Body of pancreas (tissue), 4 donors: ENCODE measurements at regions not wholly inside any gene's neighbourhood (a gene's known extent, or its start where the extent isn't known, plus 50 kb on each side); places are given as distances from the start of the nearest gene placed in this dataset.
A peak's percentile ranks its signal among the peaks of the same experiment; 100 is the strongest.

Experiments used
- ATAC-seq: fragments of 150-250 bp; one replicate; pipeline ENCODE4 v1.9.1; 2016
- DNase-seq, 4 donors: peaks; one replicate each; pipeline ENCODE4 v3.0.0-alpha.2; 2019
- H3K27ac ChIP-seq, 4 donors: fragments of 200-600 bp; sonication (generic); 1 replicate in 3 of 4; 2 replicates in 1 of 4; pipeline versions ENCODE4 v1.5.1 to v1.6.1; 2016 to 2019; ENCODE audit warnings: mild to moderate bottlenecking in 1 of 4, mixed read lengths in 1 of 4, moderate library complexity in 1 of 4
- H3K27me3 ChIP-seq, 2 donors: fragments of 200-600 bp; sonication (generic); one replicate each; pipeline ENCODE4 v1.6.0; 2016; ENCODE audit warnings: mild to moderate bottlenecking in 1 of 2
- H3K36me3 ChIP-seq, 2 donors: fragments of 200-600 bp; sonication (generic); replicated peaks in 1 of 2; 2 replicates each; pipeline ENCODE4 v1.5.1; 2016; ENCODE audit warnings: low read depth in 2 of 2; ENCODE audit not compliant: insufficient read depth in 1 of 2
- H3K4me1 ChIP-seq: fragments of 200-600 bp; sonication (generic); one replicate; pipeline ENCODE4 v1.6.0; 2016
- H3K4me3 ChIP-seq, 2 donors: fragments of 200-600 bp; sonication (generic); 1 replicate in 1 of 2; 2 replicates in 1 of 2; pipeline ENCODE4 v1.5.1; 2016 to 2019
- H3K9me3 ChIP-seq, 3 donors: fragments of 200-600 bp; sonication (generic); 1 replicate in 2 of 3; 2 replicates in 1 of 3; pipeline ENCODE4 v1.5.1; 2016
- POLR2A ChIP-seq, 3 donors: fragments of 450-650 bp; IDR thresholded peaks; one replicate each; pipeline ENCODE4 v1.6.1; 2016; ENCODE audit warnings: antibody characterized with exemption in 3 of 3, mild to moderate bottlenecking in 2 of 3
- WGBS, 2 donors: methylation state at CpG; one replicate each; pipeline ENCODE4 v1.1.5; 2017; 5-methylcytosine and 5-hydroxymethylcytosine counted together
- intact Hi-C: fragments of 100-400 bp; cut with DNase I; formaldehyde crosslinking; loops from one replicate; pipeline ENCODE4 v1.15.1; 2023
- TF ChIP-seq, protein P1 (sequence below), 7 experiments: fragments of 450-650 bp in 4 of 7; fragments of 200-600 bp in 3 of 7; sonication (generic) in 3 of 7; IDR thresholded peaks; one replicate each; pipeline ENCODE4 v1.5.1; 2016 to 2019; ENCODE audit warnings: antibody characterized with exemption in 7 of 7

DNA sequence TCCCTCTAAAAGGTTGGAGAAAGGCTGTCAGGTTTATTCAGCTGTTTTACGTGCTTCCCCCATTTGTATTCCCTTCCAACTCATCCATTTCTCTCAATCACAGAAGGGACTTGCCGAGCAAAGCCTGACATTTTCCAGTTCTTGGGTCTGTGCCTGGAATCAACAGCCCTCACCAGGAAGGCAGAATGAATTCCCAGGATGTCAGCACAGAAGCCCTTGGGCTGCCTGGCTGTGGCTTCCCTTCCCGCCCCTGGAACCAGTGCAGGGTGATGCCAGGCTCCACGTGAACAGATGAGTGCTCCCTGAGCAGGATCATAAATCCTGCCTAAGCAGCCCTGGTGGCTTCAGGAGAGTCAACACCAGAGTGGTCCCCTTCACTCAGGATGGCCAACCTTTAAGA lies 86.1 kb upstream of the CD83 start:
- no peaks in the 10 kb centered on the region for H3K9me3 ChIP-seq
- intact Hi-C loops = no loop called here
- H3K27ac ChIP-seq = peak overlapping the region in 2 of 4 donors; percentile 5 to 31
- no peaks in the 10 kb centered on the region for H3K36me3 ChIP-seq
- no peaks in the 10 kb centered on the region for H3K27me3 ChIP-seq
- DNase-seq (peak in 3 of 4 donors; percentile 17 to 25 (median 20)), ATAC-seq (no peak)
- TF ChIP-seq, protein P1, sequence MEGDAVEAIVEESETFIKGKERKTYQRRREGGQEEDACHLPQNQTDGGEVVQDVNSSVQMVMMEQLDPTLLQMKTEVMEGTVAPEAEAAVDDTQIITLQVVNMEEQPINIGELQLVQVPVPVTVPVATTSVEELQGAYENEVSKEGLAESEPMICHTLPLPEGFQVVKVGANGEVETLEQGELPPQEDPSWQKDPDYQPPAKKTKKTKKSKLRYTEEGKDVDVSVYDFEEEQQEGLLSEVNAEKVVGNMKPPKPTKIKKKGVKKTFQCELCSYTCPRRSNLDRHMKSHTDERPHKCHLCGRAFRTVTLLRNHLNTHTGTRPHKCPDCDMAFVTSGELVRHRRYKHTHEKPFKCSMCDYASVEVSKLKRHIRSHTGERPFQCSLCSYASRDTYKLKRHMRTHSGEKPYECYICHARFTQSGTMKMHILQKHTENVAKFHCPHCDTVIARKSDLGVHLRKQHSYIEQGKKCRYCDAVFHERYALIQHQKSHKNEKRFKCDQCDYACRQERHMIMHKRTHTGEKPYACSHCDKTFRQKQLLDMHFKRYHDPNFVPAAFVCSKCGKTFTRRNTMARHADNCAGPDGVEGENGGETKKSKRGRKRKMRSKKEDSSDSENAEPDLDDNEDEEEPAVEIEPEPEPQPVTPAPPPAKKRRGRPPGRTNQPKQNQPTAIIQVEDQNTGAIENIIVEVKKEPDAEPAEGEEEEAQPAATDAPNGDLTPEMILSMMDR (IDR thresholded peaks at IDR 0.05) = no peak
- TF ChIP-seq POLR2A (IDR thresholded peaks at IDR 0.05) = no peak
- H3K4me3 ChIP-seq = no peak overlapping the region
- peaks cover 11% of the 10 kb centered on the region for H3K4me1 ChIP-seq
- 34 to 45% methylated on average over 2 to 4 of the region's 4 CpGs for WGBS, 2 donors

DNA sequence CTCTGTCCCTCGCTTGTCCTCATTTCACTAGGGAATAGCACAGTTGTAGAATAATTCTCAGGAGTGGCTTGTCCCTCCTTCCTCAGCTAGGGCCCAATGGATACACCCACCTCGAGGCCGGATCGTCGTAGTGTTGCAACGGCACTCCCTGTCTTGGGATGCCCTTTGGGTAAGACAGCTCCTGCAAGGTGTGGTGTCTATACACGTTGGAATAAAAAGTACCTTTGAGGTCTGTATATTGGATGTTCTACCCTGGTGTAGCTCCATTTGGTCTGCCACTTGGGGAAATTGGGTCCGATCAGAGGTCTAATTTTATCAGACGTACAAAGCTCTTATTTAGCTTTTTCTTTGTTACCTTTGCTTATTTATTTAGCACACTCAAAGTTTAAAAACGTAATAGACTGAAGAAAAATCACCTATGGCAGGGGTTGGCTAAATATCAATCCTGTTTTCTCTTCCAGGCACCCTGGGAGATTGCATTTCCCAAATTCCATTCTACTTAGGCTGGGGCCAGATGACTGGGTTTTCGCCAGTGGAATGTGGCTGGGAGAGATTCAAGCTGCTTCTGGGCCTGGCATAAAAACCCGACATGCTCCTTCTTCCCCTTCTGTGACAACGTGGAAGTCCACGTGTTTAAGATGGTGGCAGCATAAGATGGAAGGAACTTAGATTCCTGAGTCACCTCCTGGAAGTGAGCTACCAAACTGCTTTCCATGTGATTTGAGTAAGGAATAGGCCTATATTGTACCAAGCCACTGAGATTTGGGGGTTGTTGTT lies 82.3 kb upstream of the CD83 start:
- peak overlapping the region; percentile 69 to 93 (median 83) for H3K27ac ChIP-seq
- no peaks in the 10 kb centered on the region for H3K9me3 ChIP-seq
- no peaks in the 10 kb centered on the region for H3K36me3 ChIP-seq
- ATAC-seq (peak; percentile 96), DNase-seq (peak; percentile 55 to 76 (median 66))
- WGBS, 2 donors = 43 to 52% methylated on average over 14 of the region's 14 CpGs
- intact Hi-C loops = no loop called here
- TF ChIP-seq POLR2A (IDR thresholded peaks at IDR 0.05) = no peak
- TF ChIP-seq, protein P1 (IDR thresholded peaks at IDR 0.05) = no peak
- peaks cover 21% of the 10 kb centered on the region for H3K4me1 ChIP-seq
- no peaks in the 10 kb centered on the region for H3K27me3 ChIP-seq
- H3K4me3 ChIP-seq = no peak overlapping the region

DNA sequence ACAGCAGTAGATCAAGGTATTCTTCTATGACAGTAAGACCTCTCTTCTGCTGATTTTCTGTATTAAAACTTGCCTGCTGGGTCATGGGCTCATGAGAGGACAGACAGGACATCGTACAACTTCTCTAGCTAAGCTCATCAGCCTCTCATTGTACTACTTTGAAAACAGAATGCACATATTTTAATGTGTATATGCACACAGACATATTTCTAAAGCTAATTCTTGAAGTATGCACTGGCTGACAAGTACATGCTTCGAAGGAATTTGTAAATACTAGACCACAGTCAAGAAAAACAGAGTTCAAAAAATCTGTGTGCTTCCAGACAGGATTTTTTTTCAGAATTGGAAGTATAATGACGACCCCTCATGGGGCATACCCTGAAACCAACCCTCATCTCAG lies 81.7 kb upstream of the CD83 start:
- 63 to 72% methylated on average over 3 of the region's 3 CpGs for WGBS, 2 donors
- no peak for ATAC-seq
- Histone ChIP-seq H3K4me1 (peaks cover 21% of the 10 kb centered on the region), H3K27me3 (no peaks in the 10 kb centered on the region), H3K27ac (peak overlapping the region; percentile 52 to 93 (median 83)), H3K9me3 (no peaks in the 10 kb centered on the region), H3K36me3 (no peaks in the 10 kb centered on the region), H3K4me3 (no peak overlapping the region)
- intact Hi-C loops = no loop called here
- no peak for DNase-seq
- TF ChIP-seq, protein P1 (IDR thresholded peaks at IDR 0.05) = no peak
- TF ChIP-seq POLR2A (IDR thresholded peaks at IDR 0.05) = no peak

DNA sequence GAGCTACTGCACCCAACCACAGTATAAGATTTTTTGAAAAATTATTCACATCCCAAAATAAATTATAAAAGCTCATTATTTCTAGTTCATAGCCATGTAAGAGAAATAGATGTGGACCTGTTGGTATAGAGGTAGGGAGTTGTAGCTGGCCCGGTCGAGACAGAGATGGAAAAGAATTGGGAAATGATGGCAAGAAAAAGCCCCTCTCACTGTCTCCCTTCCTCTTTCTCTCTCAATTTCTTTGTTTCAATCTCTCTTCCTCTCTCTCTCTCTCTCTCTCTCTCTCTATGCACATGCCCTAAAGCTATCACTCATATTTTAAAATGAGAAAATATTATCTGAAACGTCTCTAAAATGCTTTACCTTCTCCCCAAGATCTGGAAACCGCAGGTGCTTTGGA lies 80.7 kb upstream of the CD83 start:
- Histone ChIP-seq H3K27ac (peak overlapping the region in 1 of 4 donors; percentile 86), H3K36me3 (no peaks in the 10 kb centered on the region), H3K27me3 (no peaks in the 10 kb centered on the region), H3K4me3 (no peak overlapping the region), H3K4me1 (peaks cover 21% of the 10 kb centered on the region), H3K9me3 (no peaks in the 10 kb centered on the region)
- intact Hi-C loops = no loop called here
- 60 to 65% methylated on average over 4 of the region's 4 CpGs for WGBS, 2 donors
- ATAC-seq (no peak), DNase-seq (no peak)
- TF ChIP-seq, protein P1 (IDR thresholded peaks at IDR 0.05) = no peak
- no peak for TF ChIP-seq POLR2A (IDR thresholded peaks at IDR 0.05)
